ENCODE measurements at regions not wholly inside any gene's neighbourhood (a gene's known extent, or its start where the extent isn't known, plus 50 kb on each side); places are given as distances from the start of the nearest gene placed in this dataset.

DNA sequence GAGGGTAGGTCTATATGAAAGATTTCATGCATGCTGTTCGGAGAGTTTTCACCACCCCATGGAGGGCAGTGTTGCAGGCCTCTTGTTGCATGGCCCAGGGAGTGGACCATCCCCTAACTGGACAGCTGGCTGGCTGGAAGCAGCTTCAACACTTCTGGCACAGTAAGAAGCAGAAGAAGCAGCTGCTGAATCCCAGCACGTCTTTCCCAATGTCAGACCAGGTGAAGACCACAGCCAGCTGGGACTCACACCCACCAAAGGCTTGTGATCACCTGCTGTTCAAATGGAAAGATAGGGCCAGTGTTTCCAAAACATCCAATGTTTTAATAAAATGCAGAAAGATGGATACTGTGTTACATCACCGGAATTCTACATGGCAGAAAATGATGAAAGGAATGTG lies 1423.6 kb downstream of the AACS start:
- no peak for DNase-seq

- no peak for DNase-seq
These were observed 1426.9 kb downstream of the AACS start for GRCh38 chr12:126492181-126492580.

DNA sequence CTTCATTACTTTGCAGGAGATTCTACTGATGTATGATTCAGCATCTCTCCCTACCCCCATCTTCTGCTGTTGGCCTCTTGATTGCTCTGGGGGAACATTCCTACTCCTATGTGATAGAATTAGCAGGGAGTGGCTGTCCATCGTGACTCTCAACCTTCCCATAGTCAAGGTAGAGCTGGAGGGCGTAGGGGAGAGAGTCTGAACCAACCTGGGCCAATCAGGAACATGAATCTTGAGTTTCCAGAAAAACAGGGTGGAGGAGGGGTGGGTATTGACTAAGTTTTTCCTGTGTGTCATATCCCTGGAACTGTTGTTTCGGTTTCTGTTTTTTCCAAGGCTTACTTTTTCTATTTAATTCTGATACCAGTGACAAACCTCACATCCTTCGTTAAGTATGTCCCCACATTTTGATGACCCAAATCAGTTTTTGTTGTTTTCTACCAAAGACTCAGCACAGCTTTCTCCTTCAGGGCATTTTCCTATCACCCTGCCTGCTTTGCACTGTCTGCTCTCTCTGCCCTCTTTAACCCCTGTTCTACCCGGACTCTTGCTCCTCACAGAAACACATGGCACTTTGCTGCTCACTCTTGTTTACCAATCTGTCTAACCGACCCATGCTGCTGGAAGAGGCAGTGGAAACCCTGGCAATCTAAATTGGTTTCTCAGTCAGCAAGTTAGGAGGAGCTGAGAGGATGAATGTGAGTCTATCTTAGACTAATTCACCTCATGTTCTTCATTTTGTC lies 1428.3 kb downstream of the AACS start:
- no peak for DNase-seq

- DNase-seq: no peak
These were observed 1431.0 kb downstream of the AACS start for GRCh38 chr12:126496201-126496600.

DNA sequence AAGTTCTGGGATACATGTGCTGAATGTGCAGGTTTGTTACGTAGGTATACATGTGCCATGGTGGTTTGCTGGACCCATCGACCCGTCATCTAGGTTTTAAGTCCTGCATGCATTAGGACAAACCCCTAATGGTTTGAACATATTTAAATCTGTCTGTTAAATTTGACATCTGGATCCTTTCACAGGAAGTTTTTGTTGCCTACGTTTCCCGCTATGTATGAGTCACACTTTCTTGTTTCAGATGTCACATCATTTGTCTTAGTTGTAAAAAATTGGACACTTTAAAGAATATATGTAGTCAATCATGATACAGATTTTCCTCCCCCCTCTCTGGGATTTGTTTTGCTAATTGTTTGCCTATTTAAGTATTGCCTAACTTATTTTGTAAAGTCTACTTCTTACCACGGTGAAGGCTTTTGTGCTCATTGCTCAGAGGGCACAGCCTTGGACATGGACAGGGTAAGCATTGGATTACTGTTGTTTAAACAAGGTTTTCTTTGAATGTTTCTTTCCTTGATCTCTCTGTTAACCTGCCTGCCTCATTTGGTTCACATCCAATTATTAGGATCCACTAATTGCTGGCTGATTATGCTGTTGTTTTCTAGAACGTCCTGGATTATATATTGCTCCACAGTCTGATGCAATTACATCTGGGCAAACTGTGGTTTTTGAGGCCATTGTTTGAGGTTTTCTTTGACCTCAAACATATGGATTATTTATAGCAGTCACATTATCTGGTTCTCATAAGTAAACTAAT lies 1441.4 kb downstream of the AACS start:
- no peak for DNase-seq

GRCh38 chr12:126507231-126507630 lies 1442.0 kb downstream of the AACS start:
- no peak for DNase-seq

DNA sequence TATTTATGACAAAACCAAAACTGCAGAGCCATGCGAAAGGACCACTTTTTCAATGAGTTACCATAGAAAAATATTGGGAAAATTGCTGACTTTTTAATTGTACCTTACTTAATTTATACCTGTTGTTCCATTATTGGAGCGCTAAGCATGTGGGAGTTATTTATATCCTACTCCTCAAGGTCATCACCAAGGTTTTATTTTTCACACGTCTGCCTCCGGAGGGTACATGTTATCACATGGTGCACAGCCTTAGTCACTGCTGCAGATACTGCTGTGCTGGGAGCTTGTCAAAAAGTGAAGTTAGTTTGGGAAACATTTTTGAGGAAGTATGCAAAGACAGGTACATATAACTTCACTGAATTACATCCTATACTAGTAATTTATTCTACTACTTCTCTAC lies 1444.3 kb downstream of the AACS start:
- no peak for DNase-seq

GRCh38 chr12:126510630-126511029 lies 1445.4 kb downstream of the AACS start:
- DNase-seq: no peak

DNA sequence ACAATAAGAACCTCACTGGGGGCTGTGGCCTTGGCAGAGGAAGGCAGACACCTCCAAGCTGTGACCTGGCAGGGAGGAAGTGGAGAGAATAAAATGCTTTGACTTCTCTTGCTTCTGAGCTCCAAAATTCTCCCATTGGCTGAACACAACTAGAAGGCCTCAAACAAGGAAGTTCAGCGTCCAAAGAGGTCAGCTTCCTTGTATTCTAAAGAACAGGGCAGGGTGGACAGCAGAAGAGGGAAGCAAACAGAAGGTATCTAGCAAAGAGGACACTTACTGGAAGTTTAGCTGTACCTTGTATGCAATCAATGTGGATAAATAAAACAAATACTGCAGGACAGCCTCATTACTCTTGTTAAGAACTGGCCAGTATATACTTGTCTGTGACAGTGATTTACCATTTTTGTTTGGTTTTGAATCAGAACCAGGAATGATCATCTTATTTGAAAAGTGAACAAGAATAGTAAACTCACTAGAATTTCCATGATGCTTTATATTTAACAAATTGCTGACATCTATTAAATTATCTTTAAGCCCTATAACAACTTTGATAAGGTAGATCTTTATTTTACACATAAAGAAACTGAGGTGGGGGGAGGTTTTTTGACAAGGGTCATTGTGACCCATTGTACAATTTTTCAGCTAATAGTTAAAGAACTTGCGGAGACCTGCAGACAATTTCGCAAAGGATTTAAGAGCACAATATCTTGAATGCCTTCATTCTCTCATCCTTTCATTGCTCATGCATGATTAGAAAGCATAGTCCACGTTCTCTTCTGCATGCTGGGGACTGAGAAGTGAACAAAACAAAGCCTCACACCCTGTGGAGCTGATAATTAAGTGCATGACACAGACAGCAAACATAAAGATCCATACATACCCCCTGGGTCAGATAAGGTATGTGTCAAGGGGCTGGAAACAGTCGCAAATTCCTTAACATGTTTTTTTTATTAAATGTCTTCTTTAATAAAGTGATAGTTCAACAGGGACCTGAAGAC lies 1448.0 kb downstream of the AACS start:
- DNase-seq: no peak

GRCh38 chr12:126518596-126519200 lies 1453.5 kb downstream of the AACS start:
- no peak for DNase-seq

- no peak for DNase-seq
These were observed 1454.6 kb downstream of the AACS start for GRCh38 chr12:126519833-126520232.

DNA sequence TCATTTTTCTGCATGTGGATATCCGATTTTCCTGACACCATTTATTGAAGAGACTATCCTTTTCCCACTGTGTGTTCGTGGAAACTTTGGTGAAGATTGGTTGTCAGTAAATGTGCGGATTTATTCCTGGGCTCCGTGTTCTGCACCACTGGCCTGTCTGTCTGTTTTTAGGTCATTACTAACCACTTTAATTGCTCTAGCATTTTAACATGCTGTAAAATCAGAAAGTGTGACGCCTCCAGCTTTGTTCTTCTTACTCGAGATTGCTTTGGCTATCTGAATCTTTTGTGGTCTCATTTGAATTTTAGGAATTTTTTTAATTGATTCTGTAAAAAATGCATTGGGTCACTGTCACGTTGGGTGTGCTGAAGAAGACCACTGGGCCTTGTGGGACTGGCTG lies 1458.7 kb downstream of the AACS start:
- no peak for DNase-seq

DNA sequence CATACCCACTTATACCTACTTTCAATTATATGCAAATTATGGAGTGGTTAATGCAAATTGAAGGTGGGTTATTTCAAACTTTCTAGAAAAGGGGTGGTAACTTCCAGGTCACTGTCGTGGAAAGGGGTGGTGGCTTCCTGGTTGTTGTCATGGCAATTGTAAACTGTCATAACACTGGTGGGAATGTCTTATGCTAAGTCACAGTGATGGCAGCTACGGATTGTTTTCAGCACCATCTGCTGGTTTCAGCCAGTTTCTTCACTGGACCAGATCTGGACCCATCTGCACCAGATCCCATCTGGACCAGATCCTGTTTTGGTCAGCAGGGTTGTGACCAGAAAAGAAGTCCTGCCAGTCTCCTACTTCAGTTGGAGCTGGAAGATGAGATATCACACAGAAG lies 1469.3 kb downstream of the AACS start:
- no peak for DNase-seq

GRCh38 chr12:126534942-126535341 lies 1469.7 kb downstream of the AACS start:
- DNase-seq: no peak

DNA sequence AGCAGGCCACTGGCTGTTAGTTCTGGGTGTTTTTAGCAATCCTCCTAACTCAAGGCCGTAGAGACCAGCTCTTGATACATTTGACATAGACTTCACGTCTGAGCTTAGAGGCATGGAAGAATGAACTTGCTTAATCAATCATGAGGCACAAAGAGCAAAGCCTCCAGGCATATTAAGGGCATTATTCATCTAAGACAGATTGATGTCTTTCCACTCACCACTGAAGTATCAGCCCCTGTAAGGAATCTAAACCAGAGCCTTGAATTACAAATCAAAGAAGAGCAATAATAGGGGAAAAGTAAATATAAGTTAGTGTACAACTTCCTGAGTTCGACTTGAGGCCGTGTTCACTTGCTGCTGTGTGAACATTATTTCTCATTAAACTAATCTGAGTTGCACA lies 1470.7 kb downstream of the AACS start:
- DNase-seq: no peak

GRCh38 chr12:126537961-126538530 lies 1472.8 kb downstream of the AACS start:
- no peak for DNase-seq

DNA sequence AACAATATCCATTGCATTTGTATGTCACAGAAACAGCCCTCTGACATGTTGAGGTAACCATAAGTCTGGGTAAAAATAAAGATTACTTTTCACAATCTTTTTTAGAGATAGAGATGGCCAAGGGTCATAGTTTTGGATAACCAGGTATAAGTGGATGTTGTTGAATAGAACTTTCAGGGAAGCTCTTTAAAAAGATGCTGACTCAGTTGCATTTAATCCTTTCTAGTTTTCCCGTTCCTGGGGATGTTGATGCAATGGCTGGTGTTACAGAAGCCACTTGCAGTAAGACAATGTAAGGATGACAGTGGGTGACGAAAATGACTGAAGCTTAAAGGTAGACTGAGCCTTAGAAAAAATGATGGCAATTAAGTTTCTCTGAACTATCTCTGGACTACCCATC lies 1473.7 kb downstream of the AACS start:
- DNase-seq: no peak

- DNase-seq: no peak
These were observed 1480.2 kb downstream of the AACS start for GRCh38 chr12:126545411-126545810.

DNA sequence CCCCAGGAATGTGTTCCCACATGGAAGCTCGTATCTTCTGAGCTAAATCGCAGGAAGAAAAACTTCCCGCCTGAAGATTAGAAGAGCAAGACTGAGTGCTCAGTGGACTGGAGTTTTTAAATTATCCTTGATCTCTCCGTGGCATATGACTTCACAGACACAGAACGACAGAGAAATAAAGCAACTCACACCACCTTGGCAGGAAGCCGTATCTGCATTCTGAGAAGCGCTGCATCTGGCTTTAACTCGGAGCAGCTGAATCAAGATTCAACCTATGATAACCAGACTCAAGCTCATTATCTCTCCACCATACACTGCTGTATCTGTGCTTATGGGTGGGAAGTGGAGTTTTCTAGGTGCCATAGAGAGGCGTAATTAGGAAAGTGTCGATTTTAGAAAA lies 1482.7 kb downstream of the AACS start:
- no peak for DNase-seq

GRCh38 chr12:126551869-126552268 lies 1486.6 kb downstream of the AACS start:
- DNase-seq: no peak

GRCh38 chr12:126554625-126555024 lies 1489.4 kb downstream of the AACS start:
- no peak for DNase-seq

GRCh38 chr12:126557659-126558058 lies 1492.4 kb downstream of the AACS start:
- no peak for DNase-seq

DNA sequence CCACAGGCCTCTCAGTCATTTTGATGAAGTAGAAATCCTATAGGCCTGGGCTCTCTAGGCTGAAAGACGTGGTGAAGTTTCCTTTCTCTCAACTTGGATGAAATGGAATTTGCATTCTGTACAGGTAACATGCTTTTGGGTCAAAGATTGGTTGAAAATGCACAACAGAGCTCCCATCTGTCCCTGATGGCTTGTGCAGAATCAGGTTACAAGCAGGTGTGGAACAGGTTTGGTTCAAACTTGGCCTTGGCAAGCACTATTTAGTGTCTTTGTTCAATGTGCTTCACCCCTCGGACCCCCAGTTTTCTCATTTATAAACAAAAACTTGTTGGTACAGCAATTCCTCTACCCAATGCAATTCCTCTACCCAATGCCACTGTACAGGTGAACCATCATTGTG lies 1493.0 kb downstream of the AACS start:
- no peak for DNase-seq
